GM19463 (cell line): ENCODE measurements at regions not wholly inside any gene's neighbourhood (a gene's known extent, or its start where the extent isn't known, plus 50 kb on each side); places are given as distances from the start of the nearest gene placed in this dataset.

ENCODE experiments used
- ATAC-seq: cut with Tn5 transposase; IDR thresholded peaks from one replicate; pipeline ENCODE4 v1.9.1; 2021; ENCODE audit warnings: mild to moderate bottlenecking, moderate library complexity; ENCODE audit not compliant: unreplicated experiment

GRCh38 chr6:148652205-148652604, 94.6 kb upstream of the UST start:
- ATAC-seq: no peak

GRCh38 chr6:148653138-148653776, 93.6 kb upstream of the UST start:
- no peak for ATAC-seq

GRCh38 chr6:148657048-148657447, 89.8 kb upstream of the UST start:
- no peak for ATAC-seq

GRCh38 chr6:148658681-148659430, 88.0 kb upstream of the UST start:
- ATAC-seq: no peak

DNA sequence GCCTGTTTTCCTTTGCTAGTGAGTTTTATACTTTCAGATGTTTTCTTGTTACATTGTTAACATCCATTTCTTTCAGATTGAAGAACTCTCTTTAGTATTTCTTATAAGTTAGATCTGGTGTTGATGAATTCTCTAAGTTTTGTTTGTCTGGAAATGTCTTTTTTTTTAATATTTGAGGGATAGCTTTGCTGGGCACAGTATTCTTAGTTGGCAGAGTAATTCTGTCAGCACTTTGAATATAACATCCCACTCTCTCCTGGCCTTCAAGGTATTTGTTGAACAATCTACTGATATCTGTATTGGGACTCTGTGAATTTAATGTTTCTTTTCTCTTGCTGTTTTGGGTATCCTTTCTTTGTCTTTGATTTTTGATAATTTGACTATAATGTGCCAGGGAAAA, 79.4 kb upstream of the UST start:
- ATAC-seq: no peak

DNA sequence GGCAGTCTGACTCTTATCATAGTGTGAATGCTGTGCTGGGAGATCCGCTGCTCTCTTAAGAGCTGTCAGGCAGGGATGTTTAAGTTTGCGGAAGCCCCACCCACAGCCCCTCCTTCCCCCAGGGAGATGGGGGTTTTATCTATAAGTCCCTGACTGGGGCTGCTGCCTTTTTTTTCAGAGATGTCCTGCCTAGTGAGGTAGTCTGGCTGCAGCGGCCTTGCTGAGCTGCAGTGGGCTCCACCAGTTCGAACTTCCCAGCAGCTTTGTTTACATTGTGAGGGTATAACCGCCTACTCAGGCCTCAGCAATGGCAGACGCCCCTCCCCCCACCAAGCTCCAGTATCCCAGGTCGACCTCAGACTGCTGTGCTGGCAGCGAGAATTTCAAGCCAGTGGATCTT, 75.7 kb upstream of the UST start:
- ATAC-seq: no peak

DNA sequence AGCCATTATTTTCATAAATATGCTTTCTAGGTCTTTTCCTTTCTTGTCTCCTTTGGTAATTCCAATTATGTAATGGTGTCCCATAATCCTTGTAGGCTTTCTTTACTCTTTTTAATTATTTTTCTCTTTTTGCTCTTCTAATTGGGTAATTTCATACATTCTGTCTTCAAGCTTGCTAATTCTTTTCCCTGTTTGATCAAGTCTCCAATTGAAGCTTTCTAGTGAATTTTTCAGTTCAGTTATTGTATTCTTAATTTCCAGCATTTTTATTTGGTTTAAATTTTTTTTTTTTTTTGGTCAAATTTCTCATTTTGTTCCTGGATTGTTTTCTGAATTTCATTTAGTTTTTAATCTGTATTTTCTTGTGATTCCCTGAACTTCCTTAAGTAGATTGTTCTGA, 74.9 kb upstream of the UST start:
- no peak for ATAC-seq

DNA sequence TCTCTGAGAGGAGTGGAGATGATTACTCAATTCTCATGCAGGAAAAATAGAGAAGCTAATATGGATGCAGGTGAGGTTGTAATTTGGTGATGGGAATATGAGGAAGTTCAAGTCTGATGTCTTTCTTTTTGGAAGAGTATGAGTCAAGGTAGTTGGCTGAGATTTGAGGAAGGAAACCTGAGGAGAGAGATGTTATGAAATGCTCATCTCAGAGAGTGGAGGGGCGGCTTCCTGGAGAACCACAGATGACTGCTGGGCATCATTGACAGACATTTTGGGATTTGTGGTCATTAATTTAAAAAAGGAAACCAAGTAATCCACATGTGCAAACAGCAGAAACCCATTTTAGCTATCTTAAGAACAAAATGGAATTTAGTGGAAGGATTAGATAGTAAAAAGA, 72.5 kb upstream of the UST start:
- ATAC-seq: no peak

GRCh38 chr6:148677594-148678476, 69.0 kb upstream of the UST start:
- ATAC-seq: peak; percentile 72

DNA sequence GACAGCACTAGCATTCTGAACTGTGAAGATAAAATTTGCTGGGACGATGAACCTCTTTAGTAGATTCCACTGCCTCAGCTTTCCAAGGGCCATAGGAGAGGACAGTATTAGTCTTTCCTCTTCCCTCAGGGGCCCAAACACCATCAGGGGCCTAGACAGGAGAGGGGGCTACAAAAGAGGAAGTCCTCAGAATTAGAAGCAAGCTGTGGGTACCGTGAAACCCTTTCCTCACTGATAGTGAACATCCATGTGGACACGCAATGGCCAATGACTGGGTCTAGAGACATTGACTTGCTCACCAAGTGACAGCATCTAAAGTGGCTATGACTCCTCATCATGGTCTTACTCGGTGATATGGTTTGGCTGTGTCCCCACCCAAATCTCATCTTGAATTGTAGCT, 68.1 kb upstream of the UST start:
- ATAC-seq: no peak

DNA sequence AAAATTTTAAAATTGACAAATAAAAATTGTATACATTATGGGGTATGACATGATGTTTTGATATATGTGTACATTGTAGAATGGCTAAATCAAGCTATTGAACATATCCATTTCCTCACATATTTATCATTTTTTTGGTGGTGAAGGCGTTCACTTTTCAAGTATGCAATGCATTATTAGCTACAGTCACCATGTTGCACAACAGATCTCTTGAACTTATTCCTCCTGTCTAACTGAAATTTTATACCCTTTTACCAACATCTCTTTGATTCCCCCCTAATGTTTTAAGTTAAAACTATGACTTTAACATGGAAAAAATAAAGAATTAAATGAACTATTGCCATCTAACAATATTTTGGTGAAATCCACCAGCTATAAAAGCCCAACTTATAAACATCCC, 65.2 kb upstream of the UST start:
- no peak for ATAC-seq

GRCh38 chr6:148682252-148682651, 64.6 kb upstream of the UST start:
- ATAC-seq: no peak

GRCh38 chr6:148682990-148683389, 63.8 kb upstream of the UST start:
- ATAC-seq: no peak

DNA sequence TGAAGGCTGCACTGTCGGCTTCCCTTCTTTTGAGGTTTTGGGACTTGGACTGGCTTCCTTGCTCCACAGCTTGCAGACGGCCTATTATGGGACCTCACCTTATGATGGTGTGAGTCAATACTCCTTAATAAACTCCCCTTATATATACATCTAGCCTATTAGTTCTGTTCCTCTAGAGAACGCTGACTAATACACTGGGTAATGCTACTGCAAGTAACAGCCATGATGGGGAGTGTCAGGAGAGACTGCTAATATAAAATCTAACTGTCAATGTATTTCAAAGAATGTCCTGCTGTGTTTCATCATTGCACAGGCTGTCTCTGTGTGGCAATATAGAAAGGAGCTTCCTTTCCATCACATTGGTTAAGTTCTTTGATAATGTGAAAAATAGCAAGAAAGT, 57.7 kb upstream of the UST start:
- ATAC-seq: no peak

GRCh38 chr6:148693882-148694484, 52.8 kb upstream of the UST start:
- peak; percentile 60 for ATAC-seq
